HL-60 (cell line): ENCODE measurements at regions not wholly inside any gene's neighbourhood (a gene's known extent, or its start where the extent isn't known, plus 50 kb on each side); places are given as distances from the start of the nearest gene placed in this dataset.

Source experiments
- POLR2AphosphoS5 ChIP-seq: IDR thresholded peaks from 2 replicates; pipeline ENCODE4 v1.6.1; 2012; ENCODE audit warnings: low read depth
- TF ChIP-seq, protein P1 (sequence below): IDR thresholded peaks from 2 replicates; pipeline ENCODE4 v1.6.1; 2012; ENCODE audit warnings: low read depth; ENCODE audit not compliant: insufficient replicate concordance

GRCh38 chr10:1894912-1895311, 157.6 kb upstream of the ADARB2 start:
- no peak for TF ChIP-seq POLR2AphosphoS5
- TF ChIP-seq, protein P1, sequence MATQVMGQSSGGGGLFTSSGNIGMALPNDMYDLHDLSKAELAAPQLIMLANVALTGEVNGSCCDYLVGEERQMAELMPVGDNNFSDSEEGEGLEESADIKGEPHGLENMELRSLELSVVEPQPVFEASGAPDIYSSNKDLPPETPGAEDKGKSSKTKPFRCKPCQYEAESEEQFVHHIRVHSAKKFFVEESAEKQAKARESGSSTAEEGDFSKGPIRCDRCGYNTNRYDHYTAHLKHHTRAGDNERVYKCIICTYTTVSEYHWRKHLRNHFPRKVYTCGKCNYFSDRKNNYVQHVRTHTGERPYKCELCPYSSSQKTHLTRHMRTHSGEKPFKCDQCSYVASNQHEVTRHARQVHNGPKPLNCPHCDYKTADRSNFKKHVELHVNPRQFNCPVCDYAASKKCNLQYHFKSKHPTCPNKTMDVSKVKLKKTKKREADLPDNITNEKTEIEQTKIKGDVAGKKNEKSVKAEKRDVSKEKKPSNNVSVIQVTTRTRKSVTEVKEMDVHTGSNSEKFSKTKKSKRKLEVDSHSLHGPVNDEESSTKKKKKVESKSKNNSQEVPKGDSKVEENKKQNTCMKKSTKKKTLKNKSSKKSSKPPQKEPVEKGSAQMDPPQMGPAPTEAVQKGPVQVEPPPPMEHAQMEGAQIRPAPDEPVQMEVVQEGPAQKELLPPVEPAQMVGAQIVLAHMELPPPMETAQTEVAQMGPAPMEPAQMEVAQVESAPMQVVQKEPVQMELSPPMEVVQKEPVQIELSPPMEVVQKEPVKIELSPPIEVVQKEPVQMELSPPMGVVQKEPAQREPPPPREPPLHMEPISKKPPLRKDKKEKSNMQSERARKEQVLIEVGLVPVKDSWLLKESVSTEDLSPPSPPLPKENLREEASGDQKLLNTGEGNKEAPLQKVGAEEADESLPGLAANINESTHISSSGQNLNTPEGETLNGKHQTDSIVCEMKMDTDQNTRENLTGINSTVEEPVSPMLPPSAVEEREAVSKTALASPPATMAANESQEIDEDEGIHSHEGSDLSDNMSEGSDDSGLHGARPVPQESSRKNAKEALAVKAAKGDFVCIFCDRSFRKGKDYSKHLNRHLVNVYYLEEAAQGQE, result no peak
